ENCODE measurements at regions not wholly inside any gene's neighbourhood (a gene's known extent, or its start where the extent isn't known, plus 50 kb on each side); places are given as distances from the start of the nearest gene placed in this dataset.
"Not testable (repeated sequence)": the region's sequence is repeated elsewhere in the genome, so short reads cannot be mapped to it uniquely, and the experiment has no call there.

GRCh38 chr5:28296254-28297013, 1258.0 kb upstream of the CDH9 start:
- DNase-seq (ENCODE audit: low spot score): no peak

GRCh38 chr5:28287021-28287420, 1248.6 kb upstream of the CDH9 start:
- not testable (repeated sequence) for DNase-seq (ENCODE audit: low spot score)

DNA sequence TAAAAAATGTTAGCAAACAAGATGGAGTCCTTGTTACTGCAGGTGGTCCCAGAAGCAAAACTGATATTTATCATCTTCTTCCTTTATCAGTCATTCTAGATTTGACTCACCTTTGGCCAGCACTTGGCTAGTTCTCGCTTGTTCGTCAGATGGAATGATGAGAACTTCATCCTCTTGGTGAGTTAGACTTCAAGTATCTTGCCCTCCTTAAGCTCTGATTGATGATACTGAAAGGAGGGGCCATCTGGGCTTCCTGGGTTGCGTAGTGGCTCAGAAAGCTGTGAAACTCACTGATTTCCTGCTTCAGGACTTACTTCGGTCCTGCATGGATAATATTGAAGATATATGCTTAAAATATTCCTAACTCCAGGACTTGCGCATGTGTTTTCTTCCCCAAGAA, 1248.2 kb upstream of the CDH9 start:
- no peak for DNase-seq (ENCODE audit: low spot score)

DNA sequence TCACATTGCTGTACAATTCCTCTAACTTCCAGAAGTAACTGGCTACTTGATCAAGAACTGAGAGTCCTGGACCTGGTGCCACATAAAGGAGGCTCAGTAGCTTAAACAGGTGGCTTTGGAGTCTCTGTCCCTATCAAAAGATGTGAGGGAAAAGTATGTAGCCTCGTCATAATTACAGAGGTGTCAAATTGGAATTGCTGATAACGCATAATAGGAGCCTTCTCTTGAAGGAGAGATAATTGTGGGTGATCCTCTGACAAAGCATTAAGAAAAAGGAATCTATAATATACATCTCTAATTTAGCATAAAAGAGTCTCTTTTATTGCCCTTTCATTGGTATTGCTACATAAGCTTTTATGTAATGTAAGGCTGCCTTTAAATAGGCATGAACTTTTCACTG, 1246.4 kb upstream of the CDH9 start:
- DNase-seq (ENCODE audit: low spot score): no peak

DNA sequence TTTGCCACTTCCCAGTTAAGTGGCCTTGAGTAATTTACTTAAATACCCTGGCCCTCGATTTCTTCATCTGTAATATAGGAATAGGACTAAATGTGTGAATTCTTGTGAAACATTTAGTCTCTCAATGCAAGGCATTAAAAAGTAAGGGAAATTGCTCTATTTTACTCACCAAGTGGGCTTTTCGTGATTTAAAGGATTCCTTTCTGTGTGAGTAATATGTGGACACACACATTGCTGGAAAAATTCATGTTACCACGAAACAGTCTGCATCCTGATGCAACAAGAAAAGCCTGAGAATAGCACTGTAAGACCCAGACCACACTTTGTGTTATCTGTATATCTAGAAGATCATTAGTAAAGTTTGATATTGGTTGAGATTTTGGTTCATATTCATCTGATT, 1243.0 kb upstream of the CDH9 start:
- no peak for DNase-seq (ENCODE audit: low spot score)

- no peak for DNase-seq (ENCODE audit: low spot score)
Measured at GRCh38 chr5:28275931-28276330, 1237.5 kb upstream of the CDH9 start.

DNA sequence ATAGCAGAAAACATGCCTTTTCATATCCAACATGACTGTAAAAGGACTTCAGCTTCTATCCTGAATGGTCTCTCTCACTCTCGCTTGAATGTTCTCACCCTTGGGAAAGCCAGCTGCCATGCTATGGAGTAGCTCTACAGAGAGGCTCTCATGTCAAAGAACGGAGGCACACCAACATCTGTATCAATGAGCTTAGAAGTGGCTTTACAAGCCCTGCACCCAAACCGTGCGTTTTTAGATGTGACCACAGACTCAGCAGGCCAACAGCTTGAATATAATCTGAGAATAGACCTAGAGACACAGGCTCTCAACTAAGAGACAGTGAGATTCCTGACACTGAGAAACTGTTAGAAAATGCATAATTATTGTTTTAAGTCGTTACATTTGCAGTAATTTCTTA, 1231.6 kb upstream of the CDH9 start:
- DNase-seq (ENCODE audit: low spot score): no peak

- DNase-seq (ENCODE audit: low spot score): no peak
Measured at GRCh38 chr5:28265877-28266276, 1227.5 kb upstream of the CDH9 start.

- DNase-seq (ENCODE audit: low spot score): no peak
Measured at GRCh38 chr5:28254846-28255245, 1216.5 kb upstream of the CDH9 start.

DNA sequence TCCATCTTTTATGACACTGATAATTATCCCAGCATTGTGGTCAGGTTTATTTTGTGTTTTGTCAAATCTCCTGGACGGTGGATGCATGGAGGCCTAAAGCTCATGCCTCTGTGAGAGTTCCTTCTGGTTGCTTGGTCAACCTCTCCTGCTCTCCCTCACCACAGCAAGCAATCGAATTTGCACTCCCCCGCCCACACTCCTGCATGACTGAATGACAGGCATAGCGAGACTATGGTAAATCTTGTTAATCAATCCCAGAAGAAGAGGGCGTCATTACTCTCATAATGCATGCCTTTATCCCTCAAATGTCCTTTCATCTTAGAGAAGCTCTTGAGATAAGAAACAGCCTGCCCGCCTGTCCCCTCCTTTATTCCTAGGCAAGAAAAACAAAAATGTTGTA, 1215.0 kb upstream of the CDH9 start:
- no peak for DNase-seq (ENCODE audit: low spot score)

- DNase-seq (ENCODE audit: low spot score): no peak
Measured at GRCh38 chr5:28249771-28250415, 1211.5 kb upstream of the CDH9 start.

GRCh38 chr5:28234356-28234968, 1196.1 kb upstream of the CDH9 start:
- DNase-seq (ENCODE audit: low spot score): no peak

GRCh38 chr5:28226407-28226806, 1188.0 kb upstream of the CDH9 start:
- DNase-seq (ENCODE audit: low spot score): no peak

- no peak for DNase-seq (ENCODE audit: low spot score)
Measured at GRCh38 chr5:28219539-28219938, 1181.2 kb upstream of the CDH9 start.

DNA sequence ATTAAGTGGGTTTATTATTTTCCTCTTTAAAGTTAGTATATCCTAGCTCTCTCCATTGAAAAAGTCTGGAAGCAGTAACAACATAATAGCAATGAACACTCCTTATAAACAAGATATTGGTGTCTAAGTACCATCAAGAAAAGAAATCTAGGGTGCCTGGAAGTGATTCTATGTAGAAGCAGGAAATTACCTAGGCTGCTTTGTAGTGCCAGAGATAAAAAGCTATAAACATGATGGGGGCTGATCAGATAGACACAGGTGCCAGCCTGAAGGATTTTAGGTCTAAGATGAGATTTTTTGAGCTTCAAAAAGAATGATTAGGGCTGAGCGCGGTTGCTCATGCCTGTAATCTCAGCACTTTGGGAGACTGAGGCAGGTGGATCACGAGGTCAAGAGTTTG, 1179.3 kb upstream of the CDH9 start:
- DNase-seq (ENCODE audit: low spot score): no peak

DNA sequence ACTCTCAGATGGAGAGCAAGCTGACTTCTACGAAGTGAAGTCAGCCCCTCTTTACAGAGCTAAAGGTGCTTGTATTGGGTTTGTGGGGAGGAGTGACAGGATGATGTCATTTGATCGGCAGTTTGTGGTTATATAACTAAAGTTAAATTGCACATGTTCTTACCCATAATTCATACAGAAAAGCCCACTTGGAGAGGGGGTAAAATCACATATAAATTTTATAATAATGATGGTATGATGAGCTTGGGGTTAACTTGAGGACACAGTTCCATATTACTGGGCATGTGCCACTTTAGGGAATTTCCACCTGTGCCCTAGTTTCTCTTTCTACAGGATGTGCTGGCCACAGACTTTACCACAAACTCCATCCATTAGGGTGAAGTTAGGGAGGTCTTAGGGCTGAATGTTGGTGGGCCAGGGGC, 1178.6 kb upstream of the CDH9 start:
- peak; percentile 0 for DNase-seq (ENCODE audit: low spot score)

- no peak for DNase-seq (ENCODE audit: low spot score)
Measured at GRCh38 chr5:28215091-28215490, 1176.7 kb upstream of the CDH9 start.

GRCh38 chr5:28214292-28214691, 1175.9 kb upstream of the CDH9 start:
- no peak for DNase-seq (ENCODE audit: low spot score)

GRCh38 chr5:28208356-28208755, 1170.0 kb upstream of the CDH9 start:
- DNase-seq (ENCODE audit: low spot score): no peak

GRCh38 chr5:28190011-28190410, 1151.6 kb upstream of the CDH9 start:
- DNase-seq (ENCODE audit: low spot score): no peak

DNA sequence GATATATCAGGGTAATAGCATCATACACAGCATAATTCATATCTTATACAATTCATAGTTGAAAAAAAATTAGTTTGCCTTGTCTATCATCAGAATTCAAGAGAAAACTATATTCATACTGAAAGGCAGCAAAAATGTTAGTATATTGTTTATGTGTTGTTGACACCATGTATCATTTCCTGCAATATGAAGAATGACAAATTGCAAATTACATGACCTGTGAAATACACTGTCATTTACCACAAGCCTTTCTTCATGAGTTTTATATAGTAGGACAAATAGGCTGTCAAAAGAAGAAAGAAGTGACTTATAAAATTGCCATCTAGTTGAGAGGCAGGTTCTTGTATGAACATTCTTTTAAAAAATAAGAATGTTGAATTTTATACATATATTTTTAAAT, 1136.3 kb upstream of the CDH9 start:
- DNase-seq (ENCODE audit: low spot score): no peak

GRCh38 chr5:28165096-28165495, 1126.7 kb upstream of the CDH9 start:
- DNase-seq (ENCODE audit: low spot score): no peak

- no peak for DNase-seq (ENCODE audit: low spot score)
Measured at GRCh38 chr5:28164568-28164967, 1126.2 kb upstream of the CDH9 start.
